Fibroblast of skin of left biceps (primary cell): ENCODE measurements at regions not wholly inside any gene's neighbourhood (a gene's known extent, or its start where the extent isn't known, plus 50 kb on each side); places are given as distances from the start of the nearest gene placed in this dataset.

Experiments used
- DNase-seq, 2 experiments: peaks; one replicate each; pipeline ENCODE4 v3.0.0-alpha.2; 2013; ENCODE audit warnings: low read depth in 2 of 2

DNA sequence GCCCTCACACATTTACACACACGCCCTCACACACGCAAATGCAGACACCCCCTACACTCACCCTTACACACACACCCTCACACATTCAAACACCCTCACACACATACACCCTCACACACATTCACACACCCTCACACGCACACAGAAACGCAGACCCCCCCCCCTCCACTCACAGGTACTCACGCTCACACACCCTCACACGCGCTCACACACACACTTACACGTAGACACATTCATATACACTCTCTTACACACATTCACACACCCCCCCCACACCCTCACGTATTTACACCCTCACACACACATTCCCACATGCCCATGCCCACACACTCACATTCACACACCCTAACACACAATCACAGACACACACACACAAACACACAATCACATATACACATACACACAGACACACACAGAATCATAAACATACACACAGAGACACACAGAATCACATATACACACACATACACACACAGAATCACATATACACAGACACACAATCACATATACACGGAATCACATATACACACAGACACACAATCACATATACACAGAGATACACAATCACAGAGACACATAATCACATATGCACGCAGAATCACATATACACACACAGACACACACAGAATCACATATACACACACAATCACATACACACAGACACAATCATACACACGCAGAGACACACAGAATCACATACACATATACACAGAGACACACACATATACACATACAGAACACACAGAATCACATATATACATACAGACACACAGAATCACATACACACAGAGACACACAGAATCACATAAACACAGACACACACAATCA is 250.1 kb upstream of the RPL38 start:
- DNase-seq, result no peak

GRCh38 chr17:73954951-73955350 is 248.5 kb upstream of the RPL38 start:
- no peak for DNase-seq

- DNase-seq, result no peak
These were observed 247.9 kb upstream of the RPL38 start for GRCh38 chr17:73955616-73956015.

DNA sequence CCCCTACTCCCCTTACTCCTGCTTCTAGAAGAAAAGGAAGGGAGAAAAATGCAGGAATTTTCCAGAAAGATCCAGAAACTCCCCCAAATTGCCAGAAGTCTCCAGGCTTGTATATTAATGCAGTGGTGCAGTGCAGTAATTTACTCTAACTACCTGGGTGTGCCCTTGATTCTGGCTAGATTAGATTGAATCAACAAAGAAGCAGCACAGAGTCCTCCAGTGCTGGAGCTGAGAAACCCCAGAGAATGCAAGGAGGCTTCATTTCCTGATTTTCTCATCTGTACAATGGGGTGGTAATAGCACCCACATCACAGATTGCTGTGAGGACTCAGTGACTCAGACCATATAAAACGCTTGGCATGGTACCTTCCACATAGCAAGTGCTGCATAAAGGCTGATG is 247.3 kb upstream of the RPL38 start:
- no peak for DNase-seq

DNA sequence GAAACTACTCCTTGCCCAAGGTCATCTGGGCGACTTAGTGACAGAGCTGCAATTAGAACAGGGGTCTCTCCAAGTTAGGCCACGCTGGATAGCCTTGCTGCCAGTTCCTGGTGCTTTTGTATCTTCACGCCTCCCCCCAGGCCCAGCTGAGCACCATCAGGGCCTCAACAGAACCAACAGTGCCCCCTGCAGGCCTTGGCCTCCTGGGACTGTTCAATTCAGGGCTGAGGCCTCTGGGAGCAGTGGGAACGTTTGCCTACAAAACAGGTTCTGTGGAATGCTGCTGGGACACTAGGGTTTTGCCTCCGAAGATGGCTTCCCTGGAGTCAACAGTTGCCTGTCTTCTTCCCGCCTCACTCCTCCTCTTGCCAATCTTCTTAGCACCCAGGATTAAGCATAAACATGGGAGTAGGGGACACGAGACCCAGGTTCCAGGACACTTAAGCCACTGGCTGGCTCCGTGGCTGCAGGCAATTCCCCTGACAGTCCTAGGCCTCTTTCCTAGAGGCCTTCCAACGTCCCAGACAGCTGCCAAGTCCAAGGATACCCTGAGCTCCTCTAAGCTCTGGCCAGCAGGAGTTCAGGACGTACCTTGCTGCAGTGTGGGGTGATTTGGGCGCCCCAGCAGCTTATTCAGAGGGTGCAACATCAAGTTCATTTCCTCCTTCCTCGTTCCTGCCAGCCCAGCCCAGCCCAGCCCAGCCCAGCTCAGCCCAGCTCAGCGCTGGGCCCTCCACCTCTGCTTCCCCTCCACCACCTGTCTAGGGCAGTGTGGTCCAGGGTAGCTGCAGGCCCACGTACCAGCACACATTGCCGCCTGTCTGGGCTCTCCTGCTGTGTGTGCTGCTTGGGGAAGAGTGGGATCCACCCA is 246.6 kb upstream of the RPL38 start:
- DNase-seq, result no peak

GRCh38 chr17:73957564-73957963 is 245.9 kb upstream of the RPL38 start:
- no peak for DNase-seq

DNA sequence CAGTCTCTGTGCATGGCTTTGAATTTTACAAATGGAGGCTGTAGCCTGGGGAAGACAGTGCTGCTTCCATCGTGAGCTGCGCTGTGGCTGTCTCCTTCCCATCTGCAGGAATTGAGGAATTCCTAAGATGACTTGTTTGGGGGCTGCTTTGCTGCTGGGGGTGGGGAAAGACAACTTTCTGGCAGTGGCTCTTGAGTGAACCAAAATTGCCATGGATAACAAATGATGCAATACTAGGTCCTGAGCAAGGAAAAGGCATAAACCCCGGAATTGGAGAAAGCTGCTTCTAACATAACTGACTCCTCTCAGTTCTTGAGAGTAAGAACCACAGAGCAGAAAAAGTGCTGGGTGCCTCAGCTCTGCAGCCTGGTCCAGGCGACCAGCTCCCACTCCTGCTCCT is 245.0 kb upstream of the RPL38 start:
- DNase-seq, result no peak

- DNase-seq, result no peak
These were observed 243.0 kb upstream of the RPL38 start for GRCh38 chr17:73960469-73960868.

- no peak for DNase-seq
These were observed 241.2 kb upstream of the RPL38 start for GRCh38 chr17:73962308-73962707.

GRCh38 chr17:73968680-73969079 is 234.8 kb upstream of the RPL38 start:
- no peak for DNase-seq

DNA sequence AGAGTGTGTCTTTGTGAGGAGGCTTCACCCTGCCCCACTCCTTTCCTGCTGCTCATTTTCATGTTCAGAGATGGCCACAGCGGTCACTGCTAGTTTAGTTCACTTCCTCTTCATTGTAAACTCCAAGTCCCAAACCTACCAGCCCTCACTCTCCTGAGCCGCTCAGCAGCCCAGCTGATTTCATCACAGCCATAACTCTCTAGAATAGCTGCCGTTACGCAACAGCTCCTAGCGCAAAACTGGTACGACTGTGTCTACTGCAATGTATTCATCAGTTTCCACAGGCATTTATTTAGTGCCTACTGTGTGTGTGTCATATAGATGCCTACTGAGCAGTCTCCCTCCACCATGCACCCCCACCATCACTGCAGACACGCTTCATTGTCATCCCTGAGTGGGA is 233.5 kb upstream of the RPL38 start:
- no peak for DNase-seq

DNA sequence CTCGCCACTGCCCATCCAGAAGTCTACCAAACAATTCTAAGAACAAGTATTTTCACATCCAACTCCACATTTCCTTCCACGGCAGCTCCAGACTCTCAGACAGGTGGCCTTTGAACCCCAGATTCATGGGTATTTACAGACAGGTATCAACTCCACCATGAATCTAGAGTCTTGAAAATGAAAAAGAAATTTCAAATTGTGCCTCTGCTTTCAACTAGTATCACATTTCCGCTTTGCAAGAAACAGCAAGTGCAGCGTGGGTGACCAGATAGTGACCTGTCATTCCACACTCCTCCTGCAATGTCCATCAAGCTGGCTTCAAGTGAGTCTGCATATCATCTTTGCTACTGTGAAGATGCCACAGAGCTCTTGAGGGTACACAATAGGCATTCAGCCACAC is 232.4 kb upstream of the RPL38 start:
- no peak for DNase-seq

GRCh38 chr17:73972056-73972455 is 231.4 kb upstream of the RPL38 start:
- no peak for DNase-seq

DNA sequence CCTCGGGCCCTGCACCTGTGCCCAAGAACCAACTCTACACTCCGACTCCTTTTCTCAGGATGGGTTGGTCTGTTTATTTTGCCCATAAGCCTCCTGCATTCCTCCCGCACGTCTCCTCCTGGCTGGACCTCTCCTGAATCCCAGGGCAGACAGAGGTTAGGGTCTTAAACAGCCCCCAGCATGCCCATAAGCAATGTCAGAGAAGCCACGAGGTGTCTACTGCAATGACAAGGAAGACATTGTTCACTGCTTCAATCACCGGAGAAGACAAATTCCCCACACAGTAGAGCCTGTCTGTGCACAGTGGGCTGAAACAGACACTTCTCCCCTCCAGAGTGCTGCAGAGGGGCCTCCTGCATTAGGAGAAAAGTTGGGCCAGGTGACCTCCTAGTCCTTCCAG is 230.6 kb upstream of the RPL38 start:
- DNase-seq, result no peak

DNA sequence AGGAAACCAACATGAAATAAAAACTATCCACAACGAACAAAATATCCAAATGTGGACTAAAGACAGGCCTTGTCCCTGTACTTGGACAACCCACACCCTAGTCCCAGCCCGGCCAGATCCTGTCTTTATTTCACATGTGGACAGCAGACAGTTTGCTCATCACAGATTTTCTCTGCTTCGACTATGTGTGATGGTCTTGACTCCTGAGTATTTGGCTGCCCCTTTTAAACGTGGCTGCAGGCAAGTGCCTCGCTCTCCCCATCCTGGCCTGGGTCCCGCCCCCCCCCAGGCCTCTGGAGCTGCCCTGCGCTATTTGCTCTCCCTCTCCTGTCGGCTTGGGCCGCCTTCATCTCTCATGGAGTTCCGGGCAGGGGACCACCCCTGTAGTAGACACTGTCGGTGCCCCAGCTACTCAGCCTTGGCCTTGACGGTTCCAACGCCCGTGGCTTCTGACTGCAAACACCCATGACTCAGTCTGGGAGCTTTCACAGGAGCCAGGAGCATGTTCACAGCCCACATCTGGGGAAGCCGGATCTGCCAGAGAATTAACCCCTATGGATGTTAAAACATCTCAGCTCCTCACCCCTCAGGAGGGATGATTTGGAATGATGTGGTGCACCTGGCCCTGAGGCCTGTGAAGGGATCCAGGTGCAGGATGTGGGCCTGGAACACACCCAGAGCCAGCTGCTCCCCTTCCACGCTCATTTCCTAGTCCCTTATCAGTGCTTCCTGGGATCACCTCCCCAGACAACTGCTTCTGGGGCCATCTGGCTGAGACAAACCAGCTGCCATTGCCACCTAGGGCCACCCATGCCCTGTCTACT is 229.7 kb upstream of the RPL38 start:
- DNase-seq, result no peak

- DNase-seq, result no peak
These were observed 228.9 kb upstream of the RPL38 start for GRCh38 chr17:73974536-73974935.

DNA sequence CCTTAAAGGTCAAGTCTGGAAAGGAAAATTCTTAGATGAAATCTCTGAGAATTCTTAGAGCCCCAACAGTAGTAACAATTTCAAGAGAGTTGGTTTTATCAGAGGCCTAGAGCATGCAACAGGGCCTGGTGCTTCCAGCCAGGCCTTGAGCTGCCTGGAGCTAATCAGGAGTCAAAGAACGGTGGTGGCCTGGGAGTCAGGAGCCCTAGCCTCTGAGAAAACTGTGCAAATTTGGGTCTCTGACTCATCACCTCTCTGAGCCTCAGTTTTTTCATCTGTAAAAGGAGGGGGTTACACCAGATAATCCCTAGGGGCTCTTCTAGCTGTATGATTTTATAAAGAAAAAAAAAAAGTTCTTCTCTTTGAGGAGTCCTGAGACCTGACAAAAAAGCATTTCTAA is 227.3 kb upstream of the RPL38 start:
- DNase-seq, result no peak

GRCh38 chr17:73976676-73977521 is 226.6 kb upstream of the RPL38 start:
- no peak for DNase-seq

GRCh38 chr17:73980517-73980916 is 223.0 kb upstream of the RPL38 start:
- DNase-seq, result no peak

- no peak for DNase-seq
These were observed 220.6 kb upstream of the RPL38 start for GRCh38 chr17:73982871-73983270.
